ENCODE measurements at regions not wholly inside any gene's neighbourhood (a gene's known extent, or its start where the extent isn't known, plus 50 kb on each side); places are given as distances from the start of the nearest gene placed in this dataset.

DNA sequence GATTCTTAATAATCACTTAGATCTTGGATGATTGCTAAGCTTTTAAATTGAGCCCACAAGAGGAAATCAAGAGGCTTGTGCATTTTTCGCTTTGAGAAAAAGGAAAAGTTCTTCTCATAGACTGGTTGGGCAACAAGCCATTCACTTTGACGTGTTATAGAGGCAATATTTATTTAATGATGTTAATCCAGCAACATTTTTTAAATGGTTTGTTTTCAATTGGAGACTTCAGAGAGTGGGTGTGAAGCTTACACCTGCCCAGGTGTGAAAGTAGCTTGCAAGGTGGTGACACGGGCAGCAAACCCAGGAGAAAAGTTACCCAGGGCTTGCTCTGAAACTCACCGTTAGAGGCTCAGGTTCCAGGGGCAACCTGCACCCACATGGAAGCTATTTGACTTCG, 858.9 kb downstream of the GALR1 start:
- no peak for TF ChIP-seq POLR2A (IDR thresholded peaks at IDR 0.05)
- no peak for TF ChIP-seq POLR2AphosphoS5 (IDR thresholded peaks at IDR 0.05)

All from spleen (tissue), 3 donors.